Subcutaneous abdominal adipose tissue (tissue), 5 donors: ENCODE measurements at regions not wholly inside any gene's neighbourhood (a gene's known extent, or its start where the extent isn't known, plus 50 kb on each side); places are given as distances from the start of the nearest gene placed in this dataset.

Source experiments
- H3K27ac ChIP-seq: one replicate; pipeline ENCODE4 v1.7.0; 2013; ENCODE audit warnings: low read depth, mild to moderate bottlenecking, inconsistent platforms, low read length, moderate library complexity
- H3K27me3 ChIP-seq, 5 donors: one replicate each; pipeline ENCODE4 v1.7.0; 2013; ENCODE audit warnings: low read length in 5 of 5, inconsistent platforms in 1 of 5; ENCODE audit not compliant: control insufficient read depth in 5 of 5, insufficient read depth in 4 of 5
- H3K36me3 ChIP-seq, 5 donors: one replicate each; pipeline ENCODE4 v1.7.0; 2013; ENCODE audit warnings: low read length in 5 of 5; ENCODE audit not compliant: control insufficient read depth in 5 of 5, insufficient read depth in 5 of 5
- H3K4me1 ChIP-seq, 5 donors: one replicate each; pipeline ENCODE4 v1.7.0; 2013; ENCODE audit warnings: low read length in 5 of 5, mild to moderate bottlenecking in 3 of 5, moderate library complexity in 1 of 5; ENCODE audit not compliant: control insufficient read depth in 5 of 5, insufficient read depth in 5 of 5
- H3K4me3 ChIP-seq, 5 donors: one replicate each; pipeline ENCODE4 v1.7.0; 2013; ENCODE audit warnings: low read length in 5 of 5, low read depth in 1 of 5
- H3K9ac ChIP-seq, 5 donors: one replicate each; pipeline ENCODE4 v1.7.0; 2013; ENCODE audit warnings: low read length in 5 of 5, mild to moderate bottlenecking in 4 of 5, moderate library complexity in 3 of 5
- H3K9me3 ChIP-seq, 5 donors: one replicate each; pipeline ENCODE4 v1.7.0; 2013; ENCODE audit warnings: low read length in 5 of 5; ENCODE audit not compliant: control insufficient read depth in 5 of 5
- donor health status: healthy.
- donor health status: healthy.
- donor health status: healthy.
- donor health status: healthy.
- donor health status: healthy.

DNA sequence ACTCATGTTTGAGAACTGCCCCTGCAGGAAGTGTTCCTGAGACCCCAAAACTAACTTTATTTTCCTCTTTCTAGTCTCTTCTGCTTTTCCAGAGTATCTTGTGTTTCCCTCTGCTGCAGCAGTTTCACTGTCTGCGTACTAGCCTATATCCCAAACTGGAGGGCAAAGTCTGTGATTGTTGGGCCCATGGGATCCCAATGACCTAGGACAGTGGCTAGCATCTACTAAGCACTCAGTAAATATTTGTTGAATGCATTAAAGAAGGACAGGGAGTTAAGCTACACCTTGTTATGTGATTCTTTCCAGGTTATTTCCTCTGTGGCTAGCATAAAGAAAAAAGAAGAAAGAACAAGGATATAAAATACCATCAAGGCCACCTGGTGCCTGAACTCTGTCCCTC, 210.6 kb upstream of the PHYHIPL start:
- H3K27ac ChIP-seq: no peak overlapping the region
- no peaks in the 10 kb centered on the region for H3K36me3 ChIP-seq
- H3K4me1 ChIP-seq: no peaks in the 10 kb centered on the region
- H3K9me3 ChIP-seq: peaks cover 0 to 2% (median 0%) of the 10 kb centered on the region in 5 donors
- no peak overlapping the region for H3K9ac ChIP-seq
- no peak overlapping the region for H3K4me3 ChIP-seq
- H3K27me3 ChIP-seq: peaks cover 2 to 8% (median 3%) of the 10 kb centered on the region in 5 donors

DNA sequence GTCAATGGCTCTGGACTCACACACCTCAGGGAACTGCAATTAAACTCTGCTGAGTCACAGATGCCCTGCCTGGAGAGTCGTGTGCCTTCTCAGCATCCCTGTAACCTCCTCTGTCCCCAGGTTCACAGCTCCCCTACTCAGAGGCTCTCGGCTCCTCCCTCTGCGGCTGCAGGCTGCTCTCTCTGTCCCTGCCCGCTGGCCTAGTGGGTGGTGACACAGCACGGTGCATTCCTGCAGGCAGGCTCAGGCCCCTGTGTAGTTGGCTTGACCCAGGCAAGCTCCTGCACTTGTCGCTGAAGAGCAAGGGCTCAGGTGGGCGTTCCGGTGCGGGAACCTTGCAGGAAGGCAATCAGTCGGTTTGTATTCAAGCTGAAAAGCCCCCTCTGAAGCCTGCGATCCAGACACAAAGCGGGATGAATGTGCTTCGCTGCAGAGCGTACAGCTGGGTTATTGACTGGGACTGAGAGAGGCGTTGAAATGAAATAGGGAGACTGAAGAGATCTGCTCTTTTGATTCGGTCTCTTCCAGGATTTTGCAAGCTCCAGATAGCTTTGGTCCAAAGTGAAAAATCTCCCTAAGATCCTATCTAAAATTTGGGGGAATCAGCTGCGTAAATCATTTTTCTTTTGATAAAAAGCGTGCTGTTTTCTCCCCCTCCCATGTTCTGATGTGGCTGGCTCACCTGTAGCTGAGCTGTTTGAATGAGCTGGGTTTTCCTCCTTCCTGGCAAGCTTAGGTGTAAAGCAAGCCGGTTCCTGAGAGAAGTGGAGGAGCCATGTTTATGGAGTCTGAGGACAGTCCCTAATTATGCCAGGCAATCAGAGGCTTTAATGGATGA, 208.7 kb upstream of the PHYHIPL start:
- no peak overlapping the region for H3K27ac ChIP-seq
- no peak overlapping the region for H3K9ac ChIP-seq
- no peaks in the 10 kb centered on the region for H3K36me3 ChIP-seq
- no peak overlapping the region for H3K4me3 ChIP-seq
- peaks cover 2 to 8% (median 3%) of the 10 kb centered on the region in 5 donors for H3K27me3 ChIP-seq
- H3K4me1 ChIP-seq: no peaks in the 10 kb centered on the region
- H3K9me3 ChIP-seq: peaks cover 0 to 2% (median 0%) of the 10 kb centered on the region in 5 donors

DNA sequence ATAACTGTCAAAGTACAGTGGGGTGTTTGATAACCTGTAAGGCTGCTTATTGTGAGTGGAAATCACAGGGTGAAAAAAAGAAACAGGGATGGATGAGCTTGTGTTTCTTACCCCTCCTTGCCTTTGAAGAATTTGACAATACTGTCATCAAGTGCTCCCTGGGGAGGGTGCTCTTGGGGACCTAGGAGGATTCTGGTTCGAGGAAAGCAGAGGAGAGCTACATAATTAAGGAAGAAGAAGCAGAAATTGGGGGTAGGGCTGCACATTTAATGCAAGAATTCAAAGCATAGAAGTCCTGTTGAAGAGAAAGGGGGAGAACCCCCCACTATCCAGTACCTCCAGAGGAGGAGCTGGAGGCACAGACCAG, 208.1 kb upstream of the PHYHIPL start:
- Histone ChIP-seq H3K4me3 (no peak overlapping the region), H3K27me3 (peaks cover 2 to 8% (median 3%) of the 10 kb centered on the region in 5 donors), H3K4me1 (no peaks in the 10 kb centered on the region), H3K27ac (no peak overlapping the region), H3K9ac (no peak overlapping the region), H3K36me3 (no peaks in the 10 kb centered on the region), H3K9me3 (peaks cover 0 to 2% (median 0%) of the 10 kb centered on the region in 5 donors)

DNA sequence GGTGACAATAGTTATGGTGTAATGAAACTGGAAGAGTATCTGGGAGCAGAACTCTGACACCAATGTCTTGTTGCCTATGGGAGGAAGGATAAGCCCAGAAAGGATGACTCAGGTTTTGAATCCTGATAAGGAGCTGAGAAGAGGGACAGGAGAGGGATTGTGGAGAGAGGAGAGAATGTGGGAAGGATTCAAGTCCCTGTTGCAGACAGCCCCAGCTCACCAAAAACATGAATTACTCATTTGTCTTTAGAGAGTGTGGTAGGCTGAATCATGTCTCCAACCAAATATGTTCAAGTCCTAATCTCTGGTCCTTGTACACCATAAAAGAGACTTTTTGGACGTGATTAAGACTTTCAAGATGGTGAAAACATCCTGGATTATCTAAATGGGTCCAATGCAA, 206.9 kb upstream of the PHYHIPL start:
- peaks cover 2 to 8% (median 3%) of the 10 kb centered on the region in 5 donors for H3K27me3 ChIP-seq
- peaks cover 0 to 2% (median 0%) of the 10 kb centered on the region in 5 donors for H3K9me3 ChIP-seq
- no peaks in the 10 kb centered on the region for H3K4me1 ChIP-seq
- H3K36me3 ChIP-seq: no peaks in the 10 kb centered on the region
- no peak overlapping the region for H3K9ac ChIP-seq
- no peak overlapping the region for H3K4me3 ChIP-seq
- no peak overlapping the region for H3K27ac ChIP-seq

DNA sequence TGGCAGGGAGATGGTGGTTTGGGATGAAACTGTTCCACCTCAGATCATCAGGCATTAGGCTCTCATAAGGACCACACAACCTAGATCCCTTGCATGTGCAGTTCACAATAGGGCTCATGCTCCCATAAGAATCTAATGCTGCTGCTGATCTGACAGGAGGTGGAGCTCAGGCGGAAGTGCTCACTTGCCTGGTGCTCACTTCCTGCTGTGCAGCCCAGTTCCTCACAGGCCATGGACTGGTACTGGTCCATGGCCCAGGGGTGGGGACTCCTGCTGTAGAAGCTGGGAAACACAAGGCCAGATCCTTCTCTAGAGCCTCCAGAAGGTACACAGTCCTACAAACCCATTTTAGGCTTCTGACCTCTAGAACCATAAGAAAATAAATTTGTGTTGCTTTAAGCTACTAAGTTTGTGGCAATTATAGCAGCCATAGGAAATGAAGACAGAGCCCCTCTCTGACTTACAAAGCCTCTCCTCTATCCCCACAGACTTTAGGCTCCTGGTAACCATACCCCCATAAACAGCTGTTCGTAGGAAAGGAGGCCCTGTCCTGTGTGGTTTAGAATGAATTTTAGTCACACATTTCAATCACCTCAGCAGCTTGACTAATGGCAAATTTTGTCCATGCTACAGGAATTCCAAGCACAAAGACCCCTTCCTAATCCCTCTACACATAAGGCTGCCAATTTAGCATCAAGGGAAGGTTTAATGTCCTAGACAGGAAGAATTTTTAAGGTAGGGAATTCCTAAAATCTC, 206.1 kb upstream of the PHYHIPL start:
- no peaks in the 10 kb centered on the region for H3K4me1 ChIP-seq
- no peak overlapping the region for H3K4me3 ChIP-seq
- peaks cover 0 to 2% (median 0%) of the 10 kb centered on the region in 5 donors for H3K9me3 ChIP-seq
- no peak overlapping the region for H3K9ac ChIP-seq
- no peaks in the 10 kb centered on the region for H3K36me3 ChIP-seq
- H3K27me3 ChIP-seq: peaks cover 2 to 8% (median 3%) of the 10 kb centered on the region in 5 donors
- H3K27ac ChIP-seq: no peak overlapping the region

DNA sequence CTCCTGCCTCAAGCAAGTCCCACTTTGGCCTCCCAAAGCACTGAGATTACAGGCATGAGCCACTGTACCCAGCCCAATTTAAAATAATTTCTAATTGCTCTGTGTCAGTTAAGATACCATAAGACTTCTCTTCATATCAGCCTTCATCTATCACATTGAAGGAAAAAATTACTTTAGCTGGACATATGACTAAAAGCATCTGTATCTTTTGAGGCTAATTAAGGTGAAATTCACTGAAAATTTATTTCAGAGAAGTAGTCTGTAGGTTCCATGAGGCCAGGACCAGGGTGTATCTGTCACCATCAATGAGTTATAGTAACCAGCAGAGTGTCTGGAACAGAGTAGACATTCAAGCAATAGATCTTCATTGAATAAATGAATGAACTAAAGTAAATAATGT, 205.2 kb upstream of the PHYHIPL start:
- Histone ChIP-seq H3K27me3 (peaks cover 2 to 8% (median 3%) of the 10 kb centered on the region in 5 donors), H3K27ac (no peak overlapping the region), H3K9ac (no peak overlapping the region), H3K9me3 (peaks cover 0 to 2% (median 0%) of the 10 kb centered on the region in 5 donors), H3K36me3 (no peaks in the 10 kb centered on the region), H3K4me3 (no peak overlapping the region), H3K4me1 (peaks cover 0 to 3% (median 0%) of the 10 kb centered on the region in 5 donors)

DNA sequence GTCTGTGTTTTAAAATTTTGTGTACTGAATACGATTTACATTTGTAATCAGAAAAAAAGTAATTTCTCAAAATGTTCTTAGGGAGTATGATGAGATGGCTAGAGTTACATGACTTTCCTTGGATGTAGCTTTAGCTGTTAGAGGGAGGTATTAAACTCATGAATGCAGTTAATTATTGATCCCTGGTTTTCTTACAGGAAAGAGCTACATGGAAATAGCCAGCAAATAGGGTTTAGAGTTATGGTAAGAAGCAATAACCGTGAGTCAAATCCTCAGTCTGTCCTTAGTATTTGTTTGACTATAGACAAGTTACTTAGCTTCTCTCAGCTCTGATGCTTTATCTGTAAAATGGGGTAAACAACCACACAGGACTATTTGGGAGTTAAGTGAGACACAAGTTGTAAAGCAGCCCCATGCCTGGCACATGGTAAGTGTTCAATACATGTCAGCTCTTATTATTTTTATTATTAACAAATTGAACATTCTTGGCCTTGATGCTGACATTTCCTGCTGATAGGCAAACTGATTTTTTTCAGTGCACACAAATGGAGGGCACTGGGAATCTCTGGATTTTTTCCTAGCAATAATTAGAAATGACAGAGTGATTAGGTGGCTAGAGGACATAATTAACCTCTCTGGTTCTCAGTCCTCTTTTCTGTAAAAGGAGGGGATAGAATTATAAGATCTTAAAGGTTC, 204.5 kb upstream of the PHYHIPL start:
- Histone ChIP-seq H3K4me1 (peaks cover 0 to 6% (median 0%) of the 10 kb centered on the region in 5 donors), H3K36me3 (no peaks in the 10 kb centered on the region), H3K9ac (no peak overlapping the region), H3K9me3 (peaks cover 0 to 2% (median 0%) of the 10 kb centered on the region in 5 donors), H3K27ac (no peak overlapping the region), H3K27me3 (peaks cover 2 to 8% (median 3%) of the 10 kb centered on the region in 5 donors), H3K4me3 (no peak overlapping the region)

DNA sequence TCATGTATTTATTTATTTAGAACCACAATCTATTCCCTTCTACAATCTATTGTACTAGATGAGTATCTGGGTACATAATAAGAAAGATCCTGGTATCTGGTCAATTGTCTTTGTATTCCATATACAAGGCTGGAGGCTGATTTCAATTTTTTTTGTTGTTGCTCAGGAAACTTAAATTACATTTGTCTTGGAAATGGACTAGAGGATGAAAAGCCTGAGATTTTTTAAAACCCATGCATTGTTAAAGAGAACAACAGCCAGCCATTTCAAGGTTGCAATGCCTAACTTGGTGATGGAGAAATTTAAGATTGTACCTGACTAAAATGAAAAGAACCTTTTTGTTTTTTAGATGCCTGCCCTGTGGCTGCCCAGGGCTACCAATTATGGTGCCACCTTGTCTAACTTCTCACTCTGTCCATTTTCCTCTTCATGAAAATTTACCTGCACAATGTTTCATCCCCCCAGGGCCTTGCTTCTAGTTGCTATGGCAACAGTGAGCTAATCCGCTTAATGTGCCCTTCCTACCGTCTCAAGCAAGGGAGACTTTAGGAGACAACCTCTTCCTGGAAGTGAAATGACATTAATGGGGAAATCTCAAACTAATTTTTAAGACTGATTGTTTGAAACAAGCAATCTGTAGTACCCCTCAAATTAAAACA, 203.7 kb upstream of the PHYHIPL start:
- peaks cover 0 to 5% (median 2%) of the 10 kb centered on the region in 5 donors for H3K27me3 ChIP-seq
- no peaks in the 10 kb centered on the region for H3K36me3 ChIP-seq
- peaks cover 0 to 2% (median 0%) of the 10 kb centered on the region in 5 donors for H3K9me3 ChIP-seq
- no peak overlapping the region for H3K4me3 ChIP-seq
- H3K9ac ChIP-seq: no peak overlapping the region
- H3K27ac ChIP-seq: no peak overlapping the region
- H3K4me1 ChIP-seq: peaks cover 0 to 6% (median 0%) of the 10 kb centered on the region in 5 donors

DNA sequence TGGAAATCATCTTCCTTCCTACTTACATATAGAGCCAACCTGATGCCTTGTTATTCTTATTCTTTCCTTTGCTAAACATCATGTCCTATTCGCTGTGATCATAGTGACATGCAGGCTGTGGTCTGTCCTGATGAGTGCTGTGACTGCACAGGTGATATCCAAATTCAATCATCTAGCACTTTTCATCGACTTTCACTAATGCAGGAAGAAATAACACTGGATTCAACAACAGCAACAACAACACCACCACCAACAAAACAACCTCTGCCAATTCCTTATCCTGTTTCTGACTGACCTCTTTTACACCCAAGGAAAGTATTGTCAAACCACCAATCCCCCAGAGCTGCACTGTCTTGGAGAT, 203.2 kb upstream of the PHYHIPL start:
- Histone ChIP-seq H3K27ac (no peak overlapping the region), H3K27me3 (peaks cover 0 to 1% (median 0%) of the 10 kb centered on the region in 5 donors), H3K4me3 (no peak overlapping the region), H3K36me3 (no peaks in the 10 kb centered on the region), H3K9me3 (peaks cover 0 to 2% (median 0%) of the 10 kb centered on the region in 5 donors), H3K4me1 (peaks cover 0 to 6% (median 0%) of the 10 kb centered on the region in 5 donors), H3K9ac (no peak overlapping the region)
